H9 (cell line): ENCODE measurements at regions not wholly inside any gene's neighbourhood (a gene's known extent, or its start where the extent isn't known, plus 50 kb on each side); places are given as distances from the start of the nearest gene placed in this dataset.

Source experiments
- DNase-seq: peaks from one replicate; pipeline ENCODE4 v3.0.0-alpha.2; 2017
- H2AFZ ChIP-seq: one replicate; pipeline ENCODE4 v1.6.1; 2013; ENCODE audit warnings: mild to moderate bottlenecking, low read length, control low read depth, moderate library complexity
- H2AK5ac ChIP-seq: 2 replicates; pipeline ENCODE4 v1.6.1; 2013; ENCODE audit warnings: low read length, control low read depth, mixed read lengths; ENCODE audit not compliant: insufficient read length
- H2BK120ac ChIP-seq: one replicate; pipeline ENCODE4 v1.6.1; 2013; ENCODE audit warnings: low read depth, mild to moderate bottlenecking, low read length, control low read depth, inconsistent platforms; ENCODE audit not compliant: poor library complexity, severe bottlenecking
- H2BK12ac ChIP-seq: 2 replicates; pipeline ENCODE4 v1.6.1; 2013; ENCODE audit warnings: low read length, control low read depth, mixed read lengths, low read depth; ENCODE audit not compliant: insufficient read length
- H2BK15ac ChIP-seq: 2 replicates; pipeline ENCODE4 v1.6.1; 2013; ENCODE audit warnings: low read depth, low read length, control low read depth
- H2BK20ac ChIP-seq: one replicate; pipeline ENCODE4 v1.6.1; 2013; ENCODE audit warnings: low read depth, mild to moderate bottlenecking, low read length, control low read depth, inconsistent platforms; ENCODE audit not compliant: poor library complexity, severe bottlenecking
- H2BK5ac ChIP-seq: 2 replicates; pipeline ENCODE4 v1.6.1; 2013; ENCODE audit warnings: low read length, control low read depth, mixed read lengths; ENCODE audit not compliant: insufficient read length
- H3K14ac ChIP-seq: 2 replicates; pipeline ENCODE4 v1.6.1; 2013; ENCODE audit warnings: low read length, control low read depth; ENCODE audit not compliant: insufficient read depth
- H3K18ac ChIP-seq: 2 replicates; pipeline ENCODE4 v1.6.1; 2013; ENCODE audit warnings: low read depth, mild to moderate bottlenecking, mixed read lengths, low read length, control low read depth; ENCODE audit not compliant: insufficient read length
- H3K23ac ChIP-seq: 2 replicates; pipeline ENCODE4 v1.6.1; 2013; ENCODE audit warnings: low read length, control low read depth, mixed read lengths, low read depth; ENCODE audit not compliant: insufficient read length
- H3K23me2 ChIP-seq: 2 replicates; pipeline ENCODE4 v1.6.1; 2013; ENCODE audit warnings: low read depth, mild to moderate bottlenecking, mixed read lengths, low read length, control low read depth; ENCODE audit not compliant: insufficient read length, poor library complexity, severe bottlenecking
- H3K27ac ChIP-seq: 2 replicates; pipeline ENCODE4 v1.5.1; 2013; ENCODE audit warnings: low read length, control low read depth, mixed read lengths, low read depth; ENCODE audit not compliant: insufficient read length
- H3K27me3 ChIP-seq: 2 replicates; pipeline ENCODE4 v1.6.1; 2013; ENCODE audit warnings: low read length, control low read depth, inconsistent platforms; ENCODE audit not compliant: insufficient read depth
- H3K4ac ChIP-seq: 2 replicates; pipeline ENCODE4 v1.6.1; 2013; ENCODE audit warnings: low read depth, mild to moderate bottlenecking, control low read depth, inconsistent platforms, low read length, moderate library complexity
- H3K4me1 ChIP-seq: 2 replicates; pipeline ENCODE4 v1.6.1; 2013; ENCODE audit warnings: low read length, control low read depth, inconsistent platforms; ENCODE audit not compliant: insufficient read depth
- H3K4me2 ChIP-seq: 2 replicates; pipeline ENCODE4 v1.6.1; 2013; ENCODE audit warnings: low read length, control low read depth, mixed read lengths; ENCODE audit not compliant: insufficient read length, insufficient read depth
- H3K56ac ChIP-seq: 2 replicates; pipeline ENCODE4 v1.6.1; 2013; ENCODE audit warnings: low read depth, mild to moderate bottlenecking, mixed read lengths, low read length, control low read depth; ENCODE audit not compliant: insufficient read length
- H3K79me1 ChIP-seq: 2 replicates; pipeline ENCODE4 v1.6.1; 2013; ENCODE audit warnings: low read depth, mild to moderate bottlenecking, moderate library complexity, low read length, control low read depth, inconsistent platforms; ENCODE audit not compliant: insufficient read depth, poor library complexity, severe bottlenecking
- H3K79me2 ChIP-seq: 2 replicates; pipeline ENCODE4 v1.6.1; 2013; ENCODE audit warnings: low read length, control low read depth, inconsistent platforms; ENCODE audit not compliant: insufficient read depth
- H3K9ac ChIP-seq: 2 replicates; pipeline ENCODE4 v1.6.1; 2013; ENCODE audit warnings: low read length, control low read depth, mixed read lengths; ENCODE audit not compliant: insufficient read length; ENCODE audit errors: extremely low read depth
- H3K9me3 ChIP-seq: one replicate; pipeline ENCODE4 v1.6.1; 2013; ENCODE audit warnings: low read depth, low read length, inconsistent platforms; ENCODE audit not compliant: control insufficient read depth
- H3T11ph ChIP-seq: one replicate; pipeline ENCODE4 v1.6.1; 2013; ENCODE audit warnings: mild to moderate bottlenecking, low read length, control low read depth, inconsistent platforms
- H4K20me1 ChIP-seq: one replicate; pipeline ENCODE4 v1.6.1; 2013; ENCODE audit not compliant: control insufficient read depth, insufficient read length, insufficient read depth
- H4K5ac ChIP-seq: 2 replicates; pipeline ENCODE4 v1.6.1; 2013; ENCODE audit warnings: low read depth, mild to moderate bottlenecking, mixed read lengths, low read length, control low read depth; ENCODE audit not compliant: insufficient read length
- H4K8ac ChIP-seq: replicated peaks from 2 replicates; pipeline ENCODE4 v1.6.1; 2013; ENCODE audit warnings: low read length, control low read depth, mixed read lengths, low read depth; ENCODE audit not compliant: insufficient read length
- H4K91ac ChIP-seq: 2 replicates; pipeline ENCODE4 v1.6.1; 2013; ENCODE audit warnings: low read depth, mild to moderate bottlenecking, moderate library complexity, mixed read lengths, low read length, control low read depth; ENCODE audit not compliant: insufficient read length
- H3K27ac Mint-ChIP-seq, 3 experiments: 2 replicates in 2 of 3; 3 replicates in 1 of 3; pipeline ENCODE4 v1.8.0; 2020 to 2021; ENCODE audit warnings: mixed read lengths in 3 of 3, mild to moderate bottlenecking in 1 of 3, moderate library complexity in 1 of 3
- H3K27me3 Mint-ChIP-seq: 2 replicates; pipeline ENCODE4 v1.8.0; 2021; ENCODE audit warnings: low read depth, mild to moderate bottlenecking, moderate library complexity, mixed read lengths
- H3K36me3 Mint-ChIP-seq, 3 experiments: 2 replicates in 2 of 3; 3 replicates in 1 of 3; pipeline ENCODE4 v1.8.0; 2020 to 2021; ENCODE audit warnings: low read depth in 3 of 3, mixed read lengths in 3 of 3; ENCODE audit not compliant: insufficient read depth in 1 of 3
- H3K4me1 Mint-ChIP-seq, 2 experiments: 2 replicates each; pipeline ENCODE4 v1.8.0; 2020; ENCODE audit warnings: mixed read lengths in 2 of 2
- H3K4me3 Mint-ChIP-seq, 2 experiments: 2 replicates in 1 of 2; 3 replicates in 1 of 2; pipeline ENCODE4 v1.8.0; 2020 to 2021; ENCODE audit warnings: mild to moderate bottlenecking in 2 of 2, mixed read lengths in 2 of 2, moderate library complexity in 1 of 2
- H3K9me3 Mint-ChIP-seq, 2 experiments: 2 replicates in 1 of 2; 3 replicates in 1 of 2; pipeline ENCODE4 v1.8.0; 2020; ENCODE audit warnings: mild to moderate bottlenecking in 2 of 2, mixed read lengths in 2 of 2, moderate library complexity in 1 of 2
- WGBS: extraction: QIAGEN DNeasy Blood & Tissue Kit; methylation state at CpG from one replicate; pipeline ENCODE4 v1.1.7; 2013; ENCODE audit warnings: missing lambda C conversion rate, low lambda C conversion rate, mixed read lengths; ENCODE audit not compliant: insufficient read length; ENCODE audit errors: extremely low coverage; 5-methylcytosine and 5-hydroxymethylcytosine counted together
- TF ChIP-seq, protein P1 (sequence below): fragments of 200-600 bp; sonication (generic); conservative IDR thresholded peaks from 3 replicates; pipeline ENCODE4 v1.8.0; 2021; ENCODE audit warnings: antibody characterized with exemption, mild to moderate bottlenecking

DNA sequence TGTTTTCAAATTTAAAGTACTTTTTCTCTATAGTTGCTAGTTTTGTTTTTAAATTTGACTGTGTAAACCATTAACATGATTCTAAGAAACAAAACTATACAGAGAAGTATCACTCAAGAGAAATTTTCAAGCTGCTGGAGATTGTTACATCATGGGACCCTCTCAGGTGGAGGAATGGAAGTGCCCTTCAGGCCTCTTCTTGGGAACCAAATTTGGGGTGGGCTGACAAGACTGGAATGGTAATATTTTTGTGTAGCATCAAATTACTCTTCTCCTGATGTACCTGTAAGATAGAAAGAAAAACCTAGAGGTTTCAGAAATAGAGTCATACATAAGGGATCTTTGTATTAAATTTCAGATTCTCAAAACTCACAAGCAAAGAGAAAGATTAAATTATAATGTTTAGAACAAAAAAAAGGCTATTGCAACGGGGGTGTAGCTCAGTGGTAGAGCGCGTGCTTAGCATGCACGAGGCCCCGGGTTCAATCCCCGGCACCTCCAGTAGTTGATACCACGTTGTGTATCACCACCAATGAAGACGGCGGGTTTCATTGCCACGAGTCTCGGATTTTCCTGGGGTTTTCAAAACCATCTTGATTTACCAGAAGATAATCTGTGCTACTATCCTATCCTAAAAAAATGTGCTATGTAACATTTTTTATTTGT, 193.7 kb downstream of the GPX5 start:
- peak overlapping the region; percentile 38 to 72; a peak in 4 of 5 replicates for H3K4me3 Mint-ChIP-seq
- peak; percentile 69 for DNase-seq

More for the DNA sequence above, 193.7 kb downstream of the GPX5 start:
- Histone ChIP-seq H2BK20ac (no peak overlapping the region), H2AK5ac (no peak overlapping the region), H3K23ac (no peak overlapping the region), H4K91ac (no peak overlapping the region), H3K56ac (no peak overlapping the region), H3K9ac (no peak overlapping the region), H2AFZ (no peak overlapping the region), H2BK120ac (no peak overlapping the region), H2BK15ac (no peak overlapping the region), H3K4me1 (no peaks in the 10 kb centered on the region), H3K23me2 (no peaks in the 10 kb centered on the region), H3K14ac (no peak overlapping the region), H3K79me1 (no peaks in the 10 kb centered on the region), H4K20me1 (no peaks in the 10 kb centered on the region), H3K27me3 (no peaks in the 10 kb centered on the region), H3K18ac (no peak overlapping the region), H3T11ph (no peak overlapping the region), H3K4me2 (no peak overlapping the region), H2BK5ac (no peak overlapping the region), H4K8ac (no peak overlapping the region), H4K5ac (no peak overlapping the region), H3K27ac (no peak overlapping the region), H2BK12ac (no peak overlapping the region), H3K4ac (no peak overlapping the region), H3K79me2 (no peaks in the 10 kb centered on the region), H3K9me3 (no peaks in the 10 kb centered on the region)
- no CpG with 5 or more reads among the region's 11 CpGs for WGBS
- Mint-ChIP-seq H3K9me3 (no peaks in the 10 kb centered on the region; a peak in 1 of 5 replicates), H3K27ac (no peak overlapping the region), H3K36me3 (no peaks in the 10 kb centered on the region), H3K4me1 (peaks cover 4 to 10% of the 10 kb centered on the region in 2 experiments; a peak in 3 of 4 replicates), H3K27me3 (peaks cover 16% of the 10 kb centered on the region)
- TF ChIP-seq, protein P1, sequence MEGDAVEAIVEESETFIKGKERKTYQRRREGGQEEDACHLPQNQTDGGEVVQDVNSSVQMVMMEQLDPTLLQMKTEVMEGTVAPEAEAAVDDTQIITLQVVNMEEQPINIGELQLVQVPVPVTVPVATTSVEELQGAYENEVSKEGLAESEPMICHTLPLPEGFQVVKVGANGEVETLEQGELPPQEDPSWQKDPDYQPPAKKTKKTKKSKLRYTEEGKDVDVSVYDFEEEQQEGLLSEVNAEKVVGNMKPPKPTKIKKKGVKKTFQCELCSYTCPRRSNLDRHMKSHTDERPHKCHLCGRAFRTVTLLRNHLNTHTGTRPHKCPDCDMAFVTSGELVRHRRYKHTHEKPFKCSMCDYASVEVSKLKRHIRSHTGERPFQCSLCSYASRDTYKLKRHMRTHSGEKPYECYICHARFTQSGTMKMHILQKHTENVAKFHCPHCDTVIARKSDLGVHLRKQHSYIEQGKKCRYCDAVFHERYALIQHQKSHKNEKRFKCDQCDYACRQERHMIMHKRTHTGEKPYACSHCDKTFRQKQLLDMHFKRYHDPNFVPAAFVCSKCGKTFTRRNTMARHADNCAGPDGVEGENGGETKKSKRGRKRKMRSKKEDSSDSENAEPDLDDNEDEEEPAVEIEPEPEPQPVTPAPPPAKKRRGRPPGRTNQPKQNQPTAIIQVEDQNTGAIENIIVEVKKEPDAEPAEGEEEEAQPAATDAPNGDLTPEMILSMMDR, result no peak
